GM12874 (cell line): ENCODE measurements at regions not wholly inside any gene's neighbourhood (a gene's known extent, or its start where the extent isn't known, plus 50 kb on each side); places are given as distances from the start of the nearest gene placed in this dataset.

Experiments used
- TF ChIP-seq, protein P1 (sequence below): IDR thresholded peaks from 2 replicates; pipeline ENCODE4 v1.5.1; 2011; ENCODE audit warnings: low read depth, mild to moderate bottlenecking, control low read depth, low read length, moderate library complexity; ENCODE audit not compliant: insufficient read depth

DNA sequence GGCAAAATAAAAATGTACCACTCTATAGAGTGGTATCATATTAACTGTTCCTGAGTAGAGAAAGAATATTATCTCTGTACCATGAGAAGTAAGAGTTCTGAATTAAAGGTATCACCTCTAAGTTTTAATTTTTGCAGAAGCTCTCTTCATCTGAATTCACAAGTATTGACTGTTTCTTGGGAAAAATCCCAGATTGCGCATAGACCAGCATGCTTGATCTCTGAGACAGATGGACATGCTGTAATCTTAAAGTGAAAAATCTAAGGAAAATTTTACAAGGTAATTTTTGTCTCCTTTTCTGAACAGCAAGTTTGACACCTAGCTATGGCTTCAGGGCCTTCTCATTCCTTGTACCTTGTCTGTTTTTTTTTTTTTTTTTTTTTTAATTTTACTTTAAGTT is 1050.7 kb upstream of the RBFOX1 start:
- TF ChIP-seq, protein P1, sequence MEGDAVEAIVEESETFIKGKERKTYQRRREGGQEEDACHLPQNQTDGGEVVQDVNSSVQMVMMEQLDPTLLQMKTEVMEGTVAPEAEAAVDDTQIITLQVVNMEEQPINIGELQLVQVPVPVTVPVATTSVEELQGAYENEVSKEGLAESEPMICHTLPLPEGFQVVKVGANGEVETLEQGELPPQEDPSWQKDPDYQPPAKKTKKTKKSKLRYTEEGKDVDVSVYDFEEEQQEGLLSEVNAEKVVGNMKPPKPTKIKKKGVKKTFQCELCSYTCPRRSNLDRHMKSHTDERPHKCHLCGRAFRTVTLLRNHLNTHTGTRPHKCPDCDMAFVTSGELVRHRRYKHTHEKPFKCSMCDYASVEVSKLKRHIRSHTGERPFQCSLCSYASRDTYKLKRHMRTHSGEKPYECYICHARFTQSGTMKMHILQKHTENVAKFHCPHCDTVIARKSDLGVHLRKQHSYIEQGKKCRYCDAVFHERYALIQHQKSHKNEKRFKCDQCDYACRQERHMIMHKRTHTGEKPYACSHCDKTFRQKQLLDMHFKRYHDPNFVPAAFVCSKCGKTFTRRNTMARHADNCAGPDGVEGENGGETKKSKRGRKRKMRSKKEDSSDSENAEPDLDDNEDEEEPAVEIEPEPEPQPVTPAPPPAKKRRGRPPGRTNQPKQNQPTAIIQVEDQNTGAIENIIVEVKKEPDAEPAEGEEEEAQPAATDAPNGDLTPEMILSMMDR: no peak

DNA sequence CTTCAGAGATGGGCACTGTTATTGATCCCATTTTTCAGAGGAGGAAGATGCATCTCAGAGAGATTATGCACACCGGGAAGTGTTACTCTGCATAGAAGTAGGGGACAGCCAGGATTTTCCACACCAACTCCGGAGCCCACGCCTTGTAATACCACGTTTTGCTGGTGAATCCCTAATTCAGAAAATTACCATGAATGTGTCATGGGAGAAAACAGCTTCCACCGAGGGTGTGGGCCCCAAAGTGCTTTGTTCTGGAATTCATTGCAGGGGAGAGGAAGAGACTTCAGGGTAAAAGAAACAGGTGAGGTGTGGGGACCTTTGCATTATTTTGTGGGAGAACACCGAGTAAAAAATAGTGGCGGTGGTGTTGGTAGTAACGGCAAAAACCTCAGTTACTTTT is 1051.4 kb upstream of the RBFOX1 start:
- TF ChIP-seq, protein P1: no peak

DNA sequence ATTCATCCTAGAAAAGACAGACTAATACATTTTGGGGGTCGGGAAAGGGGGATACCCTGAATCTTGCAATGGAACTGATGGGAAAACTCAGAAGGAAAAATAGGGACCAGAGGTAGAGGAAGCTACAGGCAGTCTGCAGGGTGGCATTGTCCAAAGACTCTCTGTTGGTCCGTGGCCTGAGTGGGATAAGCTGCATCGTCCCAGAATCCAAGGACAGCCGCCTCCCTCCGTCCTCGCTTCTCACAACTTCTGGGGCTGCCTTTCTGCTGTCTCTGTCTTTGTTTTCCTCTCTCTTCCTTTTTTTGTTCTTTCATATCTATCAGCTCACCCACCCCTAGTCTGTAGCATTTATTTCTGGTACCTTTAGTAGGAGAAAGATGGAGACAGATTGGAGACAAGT is 1052.6 kb upstream of the RBFOX1 start:
- TF ChIP-seq, protein P1: no peak

DNA sequence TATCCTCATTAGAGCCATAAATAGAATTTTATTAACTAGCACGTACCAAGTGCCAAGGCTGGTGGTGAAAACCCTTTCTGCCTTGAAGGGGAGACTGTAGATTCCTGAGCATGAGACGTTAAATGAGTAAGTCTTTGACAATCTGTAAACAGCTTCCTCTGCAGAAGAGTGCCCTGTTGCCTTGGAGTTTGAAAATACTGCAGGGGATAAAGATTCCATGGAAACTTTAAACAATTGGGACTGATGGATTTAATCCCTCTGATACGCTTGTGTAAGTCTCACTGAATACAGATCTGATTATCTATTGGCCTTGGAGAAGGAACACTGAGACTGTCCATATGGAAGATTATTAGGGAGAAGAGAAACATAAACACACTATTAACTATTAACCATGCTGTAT is 1053.4 kb upstream of the RBFOX1 start:
- TF ChIP-seq, protein P1: no peak

DNA sequence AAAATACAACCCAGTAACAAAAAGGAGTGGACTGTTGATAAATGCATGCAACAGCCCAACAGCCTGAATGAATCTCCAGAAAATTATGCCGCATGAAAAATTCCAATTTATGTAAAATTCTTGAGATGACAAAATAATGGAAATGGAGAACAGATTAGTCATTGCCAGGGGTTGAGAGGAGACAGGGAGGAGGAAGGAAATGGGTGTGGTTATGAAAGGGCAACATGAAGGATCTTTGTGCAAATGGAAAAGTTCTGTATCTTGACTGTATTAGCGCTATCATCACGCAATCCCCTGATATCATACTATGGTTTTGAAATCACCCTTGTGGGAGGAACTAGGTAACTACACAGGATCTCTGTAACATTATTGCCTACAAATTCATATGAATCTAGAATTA is 1058.3 kb upstream of the RBFOX1 start:
- TF ChIP-seq, protein P1: no peak

DNA sequence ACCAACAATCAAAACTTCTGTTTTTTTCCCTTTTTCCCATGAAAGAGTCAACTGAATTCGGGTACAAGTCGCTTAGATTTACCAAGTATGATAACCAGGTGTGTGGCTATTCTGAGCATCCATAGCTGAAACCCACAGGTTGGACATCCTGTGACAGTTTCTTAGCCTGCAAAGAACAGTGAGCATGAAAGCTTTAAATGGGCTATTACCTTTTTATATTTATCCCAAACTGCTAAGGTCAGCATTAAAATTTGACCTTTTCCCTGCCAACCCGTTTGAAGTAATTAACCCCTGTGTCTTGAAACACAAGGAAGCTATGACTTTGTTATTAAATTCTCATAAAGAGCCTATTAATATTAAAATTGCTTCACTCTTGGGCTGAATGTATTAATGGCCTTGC is 1065.0 kb upstream of the RBFOX1 start:
- TF ChIP-seq, protein P1: no peak

DNA sequence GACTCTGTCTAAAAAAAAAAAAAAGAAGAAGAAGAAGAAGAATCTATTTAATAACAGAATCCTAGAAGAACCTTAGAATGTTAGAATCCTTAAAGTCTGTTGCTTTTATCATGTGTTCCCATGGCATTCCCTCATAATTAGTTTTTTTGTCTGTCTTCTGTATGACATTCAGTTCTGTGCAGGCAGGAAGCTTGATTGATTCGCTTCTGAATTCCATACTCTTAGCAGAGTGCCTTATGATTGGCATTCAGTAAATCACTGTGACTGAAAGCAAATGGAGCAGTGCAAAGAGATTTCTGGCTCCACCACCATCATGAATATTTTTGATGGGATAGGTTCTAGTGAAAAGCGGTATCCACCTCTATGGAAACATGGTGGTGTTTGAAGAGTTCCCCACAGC is 1065.9 kb upstream of the RBFOX1 start:
- TF ChIP-seq, protein P1: no peak

DNA sequence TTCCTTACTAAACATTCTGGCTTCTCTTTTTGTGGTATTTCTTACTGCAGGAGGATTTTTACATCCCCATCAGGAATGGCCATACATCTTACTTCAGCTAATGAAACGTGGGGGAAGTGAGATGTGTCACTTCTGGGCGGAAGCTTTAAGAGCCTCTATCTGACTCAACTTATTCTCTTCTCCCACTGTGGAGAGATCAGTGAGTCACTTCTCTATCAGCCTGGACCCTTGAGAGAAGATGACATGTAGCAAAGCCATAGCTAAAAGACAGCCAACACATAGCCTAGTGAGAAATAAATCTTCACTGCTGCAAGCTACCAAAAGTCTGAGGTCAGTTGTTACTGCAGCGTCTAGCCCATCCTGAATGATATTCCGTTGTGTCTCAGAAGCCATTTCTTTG is 1066.7 kb upstream of the RBFOX1 start:
- TF ChIP-seq, protein P1: no peak
